ENCODE measurements at regions not wholly inside any gene's neighbourhood (a gene's known extent, or its start where the extent isn't known, plus 50 kb on each side); places are given as distances from the start of the nearest gene placed in this dataset.
A peak's percentile ranks its signal among the peaks of the same experiment; 100 is the strongest.

- H3K4me3 ChIP-seq (ENCODE audit: control insufficient read depth, low read depth, low read length) = no peak overlapping the region
- no peak for TF ChIP-seq CTCF (IDR thresholded peaks at IDR 0.05; ENCODE audit: control insufficient read depth, insufficient read depth, low read depth, low read length, missing control alignments)
- DNase-seq (ENCODE audit: low read depth) = no peak
These were observed 182.8 kb downstream of the PIK3C3 start for GRCh38 chr18:42137693-42138375.

- H3K4me3 ChIP-seq (ENCODE audit: control insufficient read depth, low read depth, low read length) = no peak overlapping the region
- peak; percentile 7 for TF ChIP-seq CTCF (IDR thresholded peaks at IDR 0.05; ENCODE audit: control insufficient read depth, insufficient read depth, low read depth, low read length, missing control alignments)
- DNase-seq (ENCODE audit: low read depth) = no peak
These were observed 186.4 kb downstream of the PIK3C3 start for GRCh38 chr18:42141439-42141838.

GRCh38 chr18:42155024-42155423 is 200.0 kb downstream of the PIK3C3 start:
- H3K4me3 ChIP-seq (ENCODE audit: control insufficient read depth, low read depth, low read length) = no peak overlapping the region
- no peak for TF ChIP-seq CTCF (IDR thresholded peaks at IDR 0.05; ENCODE audit: control insufficient read depth, insufficient read depth, low read depth, low read length, missing control alignments)
- no peak for DNase-seq (ENCODE audit: low read depth)

- DNase-seq (ENCODE audit: low read depth) = no peak
- no peak overlapping the region for H3K4me3 ChIP-seq (ENCODE audit: control insufficient read depth, low read depth, low read length)
- no peak for TF ChIP-seq CTCF (IDR thresholded peaks at IDR 0.05; ENCODE audit: control insufficient read depth, insufficient read depth, low read depth, low read length, missing control alignments)
These were observed 201.2 kb downstream of the PIK3C3 start for GRCh38 chr18:42156281-42156680.

- TF ChIP-seq CTCF (IDR thresholded peaks at IDR 0.05; ENCODE audit: control insufficient read depth, insufficient read depth, low read depth, low read length, missing control alignments) = no peak
- H3K4me3 ChIP-seq (ENCODE audit: control insufficient read depth, low read depth, low read length) = no peak overlapping the region
- no peak for DNase-seq (ENCODE audit: low read depth)
These were observed 202.4 kb downstream of the PIK3C3 start for GRCh38 chr18:42157420-42157819.

GRCh38 chr18:42157878-42158277 is 202.8 kb downstream of the PIK3C3 start:
- no peak for TF ChIP-seq CTCF (IDR thresholded peaks at IDR 0.05; ENCODE audit: control insufficient read depth, insufficient read depth, low read depth, low read length, missing control alignments)
- no peak overlapping the region for H3K4me3 ChIP-seq (ENCODE audit: control insufficient read depth, low read depth, low read length)
- no peak for DNase-seq (ENCODE audit: low read depth)

Data from AG09309 (cell line).